B cell (primary cell): ENCODE measurements at regions not wholly inside any gene's neighbourhood (a gene's known extent, or its start where the extent isn't known, plus 50 kb on each side); places are given as distances from the start of the nearest gene placed in this dataset.

Source experiments
- ATAC-seq: fragments of 200-7000 bp; cut with Tn5 transposase; one replicate; pipeline ENCODE4 v1.10.0; 2021; ENCODE audit warnings: low read depth, mild to moderate bottlenecking, moderate number of reproducible peaks, moderate library complexity
- CTCF ChIA-PET: fragments of 350-600 bp; sonication (Branson Sonifier 250); formaldehyde crosslinking; loops from one replicate; lab custom pipeline; 2021; ENCODE audit warnings: antibody characterized with exemption, inconsistent platforms; lab: Charles Lee
- POLR2A ChIA-PET: fragments of 350-600 bp; sonication (Branson Sonifier 250); formaldehyde crosslinking; loops from one replicate; lab custom pipeline; 2021; ENCODE audit warnings: antibody characterized with exemption; lab: Charles Lee
- DNase-seq: peaks from one replicate; pipeline ENCODE4 v3.0.0; 2013
- H2AFZ ChIP-seq: 2 replicates; pipeline ENCODE4 v1.6.1; 2012; ENCODE audit warnings: mild to moderate bottlenecking, low read depth, low read length; ENCODE audit not compliant: insufficient read depth, poor library complexity, severe bottlenecking
- H3K27ac ChIP-seq, 2 donors: 1 replicate in 1 of 2; 2 replicates in 1 of 2; pipeline ENCODE4 v1.5.1; 2012 to 2013; ENCODE audit warnings: low read length in 2 of 2, mild to moderate bottlenecking in 2 of 2, moderate library complexity in 1 of 2
- H3K27me3 ChIP-seq, 4 experiments: fragments of 200-600 bp in 1 of 4; sonication (generic) in 1 of 4; replicated peaks in 1 of 4; 1 replicate in 2 of 4; 2 replicates in 2 of 4; pipeline versions ENCODE4 v1.6.1 to v1.7.0; 2013 to 2016; ENCODE audit warnings: low read length in 3 of 4, mild to moderate bottlenecking in 2 of 4, mixed read lengths in 1 of 4, moderate library complexity in 1 of 4; ENCODE audit not compliant: insufficient read depth in 4 of 4, control insufficient read depth in 3 of 4; ENCODE audit errors: control extremely low read depth in 1 of 4
- H3K36me3 ChIP-seq, 2 experiments: replicated peaks in 1 of 2; 1 replicate in 1 of 2; 2 replicates in 1 of 2; pipeline versions ENCODE4 v1.6.1 to v1.7.1; 2013; ENCODE audit warnings: low read length in 1 of 2; ENCODE audit not compliant: insufficient read depth in 2 of 2, control insufficient read depth in 1 of 2; ENCODE audit errors: control extremely low read depth in 1 of 2, extremely low read depth in 1 of 2
- H3K4me1 ChIP-seq, 2 donors: fragments of 200-600 bp in 1 of 2; sonication (generic) in 1 of 2; 1 replicate in 1 of 2; 2 replicates in 1 of 2; pipeline versions ENCODE4 v1.5.1 to v1.6.1; 2013 to 2017; ENCODE audit warnings: low read length in 2 of 2; ENCODE audit not compliant: control insufficient read depth in 2 of 2, insufficient read depth in 2 of 2
- H3K4me2 ChIP-seq: replicated peaks from 2 replicates; pipeline ENCODE3; 2012; ENCODE audit warnings: mild to moderate bottlenecking, low read depth, low read length; ENCODE audit not compliant: poor library complexity, severe bottlenecking
- H3K4me3 ChIP-seq, 5 experiments: fragments of 200-600 bp in 1 of 5; sonication (generic) in 1 of 5; 1 replicate in 3 of 5; 2 replicates in 2 of 5; pipeline versions ENCODE4 v1.5.1 to v1.7.0; 2011 to 2016; ENCODE audit warnings: low read length in 4 of 5, mild to moderate bottlenecking in 4 of 5, low read depth in 2 of 5, control low read depth in 1 of 5, moderate library complexity in 1 of 5; ENCODE audit not compliant: insufficient read depth in 1 of 5; ENCODE audit errors: control extremely low read depth in 1 of 5, extremely low read depth in 1 of 5
- H3K79me2 ChIP-seq: fragments of 200-600 bp; sonication (generic); one replicate; pipeline ENCODE4 v1.6.0; 2016; ENCODE audit warnings: low read length; ENCODE audit not compliant: control insufficient read depth, insufficient read depth
- H3K9ac ChIP-seq: fragments of 200-600 bp; sonication (generic); 2 replicates; pipeline ENCODE4 v1.6.1; 2017; ENCODE audit warnings: mild to moderate bottlenecking, low read length, moderate library complexity
- H3K9me3 ChIP-seq, 3 donors: one replicate each; pipeline versions ENCODE4 v1.6.1 to v1.7.1; 2013; ENCODE audit warnings: low read length in 2 of 3; ENCODE audit not compliant: control insufficient read depth in 2 of 3, insufficient read depth in 1 of 3; ENCODE audit errors: control extremely low read depth in 1 of 3
- H4K20me1 ChIP-seq: 2 replicates; pipeline ENCODE4 v1.6.0; 2012; ENCODE audit warnings: mild to moderate bottlenecking, low read length; ENCODE audit not compliant: insufficient read depth, control insufficient read depth, poor library complexity, severe bottlenecking
- H3K27ac Mint-ChIP-seq: one replicate; pipeline ENCODE4 v1.8.0; 2021; ENCODE audit warnings: mixed read lengths
- H3K27me3 Mint-ChIP-seq: one replicate; pipeline ENCODE4 v1.8.0; 2021; ENCODE audit warnings: mixed read lengths
- H3K4me1 Mint-ChIP-seq: one replicate; pipeline ENCODE4 v1.8.0; 2021; ENCODE audit warnings: mixed read lengths
- H3K4me3 Mint-ChIP-seq: one replicate; pipeline ENCODE4 v1.8.0; 2021; ENCODE audit warnings: mixed read lengths
- H3K9me3 Mint-ChIP-seq: one replicate; pipeline ENCODE4 v1.8.0; 2022; ENCODE audit warnings: mixed read lengths; ENCODE audit not compliant: insufficient read depth
- EZH2 ChIP-seq: IDR thresholded peaks from 2 replicates; pipeline ENCODE4 v1.6.1; 2012; ENCODE audit warnings: borderline replicate concordance, low read depth, mild to moderate bottlenecking, moderate library complexity, low read length; ENCODE audit not compliant: insufficient read depth, poor library complexity, severe bottlenecking
- WGBS: methylation state at CpG from one replicate; pipeline ENCODE4 v1.1.5; 2013; ENCODE audit warnings: missing lambda C conversion rate; ENCODE audit not compliant: insufficient coverage; 5-methylcytosine and 5-hydroxymethylcytosine counted together
- intact Hi-C: fragments of 100-400 bp; cut with micrococcal nuclease; formaldehyde crosslinking; loops from one replicate; pipeline ENCODE4 v1.10.0; 2022
- TF ChIP-seq, protein P1 (sequence below): fragments of 200-600 bp; IDR thresholded peaks from one replicate; pipeline ENCODE4 v1.8.0; 2022; ENCODE audit warnings: antibody characterized with exemption, mild to moderate bottlenecking

DNA sequence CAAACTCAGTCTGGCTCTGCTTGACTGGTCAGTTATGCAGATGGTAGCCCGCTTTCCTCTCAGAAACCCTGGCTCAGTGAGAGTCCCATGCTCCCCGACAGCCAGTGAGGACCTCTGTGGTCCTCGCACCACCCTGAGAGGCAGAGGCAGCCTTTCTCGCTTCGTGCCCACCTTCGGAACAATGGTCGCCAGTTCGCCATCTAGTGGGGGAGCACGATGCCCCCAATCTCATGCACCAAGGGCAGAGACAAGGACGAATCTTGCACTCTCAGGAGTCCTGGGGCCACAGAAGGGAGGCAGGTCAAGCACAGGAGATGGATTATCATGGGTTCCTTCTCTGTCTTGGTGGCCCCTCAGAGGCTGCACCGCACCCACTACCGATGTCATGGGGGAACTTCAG, 75.2 kb downstream of the RHCG start:
- H4K20me1 ChIP-seq: no peaks in the 10 kb centered on the region
- H3K4me2 ChIP-seq: no peak overlapping the region
- no peaks in the 10 kb centered on the region for H3K9me3 Mint-ChIP-seq
- no peak for ATAC-seq
- H3K79me2 ChIP-seq: no peaks in the 10 kb centered on the region
- no peak overlapping the region for H2AFZ ChIP-seq
- H3K9ac ChIP-seq: no peak overlapping the region
- CTCF ChIA-PET: interaction anchor here (0.7 to 7.5 kb wide), 3 partner anchors 8 to 62 kb away, joined by 3 to 43 read pairs (median 6); no protein-coding TSS in a partner anchor
- WGBS: 41% methylated on average over 12 of the region's 12 CpGs
- DNase-seq: no peak
- peaks cover 0 to 14% (median 0%) of the 10 kb centered on the region in 3 donors for H3K9me3 ChIP-seq
- TF ChIP-seq EZH2: no peak
- TF ChIP-seq, protein P1, sequence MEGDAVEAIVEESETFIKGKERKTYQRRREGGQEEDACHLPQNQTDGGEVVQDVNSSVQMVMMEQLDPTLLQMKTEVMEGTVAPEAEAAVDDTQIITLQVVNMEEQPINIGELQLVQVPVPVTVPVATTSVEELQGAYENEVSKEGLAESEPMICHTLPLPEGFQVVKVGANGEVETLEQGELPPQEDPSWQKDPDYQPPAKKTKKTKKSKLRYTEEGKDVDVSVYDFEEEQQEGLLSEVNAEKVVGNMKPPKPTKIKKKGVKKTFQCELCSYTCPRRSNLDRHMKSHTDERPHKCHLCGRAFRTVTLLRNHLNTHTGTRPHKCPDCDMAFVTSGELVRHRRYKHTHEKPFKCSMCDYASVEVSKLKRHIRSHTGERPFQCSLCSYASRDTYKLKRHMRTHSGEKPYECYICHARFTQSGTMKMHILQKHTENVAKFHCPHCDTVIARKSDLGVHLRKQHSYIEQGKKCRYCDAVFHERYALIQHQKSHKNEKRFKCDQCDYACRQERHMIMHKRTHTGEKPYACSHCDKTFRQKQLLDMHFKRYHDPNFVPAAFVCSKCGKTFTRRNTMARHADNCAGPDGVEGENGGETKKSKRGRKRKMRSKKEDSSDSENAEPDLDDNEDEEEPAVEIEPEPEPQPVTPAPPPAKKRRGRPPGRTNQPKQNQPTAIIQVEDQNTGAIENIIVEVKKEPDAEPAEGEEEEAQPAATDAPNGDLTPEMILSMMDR: no peak
- H3K36me3 ChIP-seq: no peaks in the 10 kb centered on the region
- H3K4me3 ChIP-seq: no peak overlapping the region
- no peak overlapping the region for H3K27ac Mint-ChIP-seq
- peaks cover 0 to 61% (median 17%) of the 10 kb centered on the region in 4 experiments for H3K27me3 ChIP-seq
- H3K4me3 Mint-ChIP-seq: no peak overlapping the region
- POLR2A ChIA-PET: no interaction called here
- intact Hi-C loops: no loop called here
- H3K4me1 ChIP-seq: peaks cover 5 to 6% of the 10 kb centered on the region in 2 donors
- H3K27me3 Mint-ChIP-seq: peaks cover 54% of the 10 kb centered on the region
- H3K4me1 Mint-ChIP-seq: peaks cover 2% of the 10 kb centered on the region
- H3K27ac ChIP-seq: no peak overlapping the region

- H3K27ac ChIP-seq: no peak overlapping the region
- WGBS: 15% methylated on average over 14 of the region's 17 CpGs
- H3K4me2 ChIP-seq: no peak overlapping the region
- Mint-ChIP-seq H3K4me3 (no peak overlapping the region), H3K27me3 (peaks cover 64% of the 10 kb centered on the region), H3K4me1 (peaks cover 6% of the 10 kb centered on the region), H3K27ac (no peak overlapping the region), H3K9me3 (no peaks in the 10 kb centered on the region)
- POLR2A ChIA-PET: no interaction called here
- H3K27me3 ChIP-seq: peaks cover 0 to 75% (median 28%) of the 10 kb centered on the region in 4 experiments
- no peaks in the 10 kb centered on the region for H3K79me2 ChIP-seq
- DNase-seq (peak; percentile 44), ATAC-seq (no peak)
- no peak overlapping the region for H3K4me3 ChIP-seq
- no peaks in the 10 kb centered on the region for H4K20me1 ChIP-seq
- no peak overlapping the region for H2AFZ ChIP-seq
- intact Hi-C loops: no loop called here
- H3K9me3 ChIP-seq: peaks cover 0 to 16% (median 0%) of the 10 kb centered on the region in 3 donors
- CTCF ChIA-PET: interaction anchor here (0.7 to 7.5 kb wide), 5 partner anchors 10 to 61 kb away, joined by 3 to 50 read pairs (median 27); no protein-coding TSS in a partner anchor
- no peaks in the 10 kb centered on the region for H3K36me3 ChIP-seq
- H3K4me1 ChIP-seq: peaks cover 15 to 16% of the 10 kb centered on the region in 2 donors
- H3K9ac ChIP-seq: no peak overlapping the region
- TF ChIP-seq, protein P1: no peak
- no peak for TF ChIP-seq EZH2
Observed at GRCh38 chr15:89419370-89419984, 76.9 kb downstream of the RHCG start.
